Thyroid gland (tissue), 4 donors: ENCODE measurements at regions not wholly inside any gene's neighbourhood (a gene's known extent, or its start where the extent isn't known, plus 50 kb on each side); places are given as distances from the start of the nearest gene placed in this dataset.

Source experiments
- DNase-seq, 2 donors: peaks; one replicate each; pipeline ENCODE4 v3.0.0-alpha.2; 2019
- H3K27ac ChIP-seq, 3 donors: fragments of 200-600 bp; sonication (generic); 1 replicate in 2 of 3; 2 replicates in 1 of 3; pipeline ENCODE4 v1.5.1; 2016 to 2019; ENCODE audit warnings: mild to moderate bottlenecking in 1 of 3, moderate library complexity in 1 of 3
- H3K27me3 ChIP-seq: fragments of 200-600 bp; sonication (generic); one replicate; pipeline ENCODE4 v1.5.1; 2019
- H3K36me3 ChIP-seq, 2 donors: fragments of 200-600 bp; sonication (generic); one replicate each; pipeline ENCODE4 v1.5.1; 2016 to 2019
- H3K4me1 ChIP-seq, 2 donors: fragments of 200-600 bp; sonication (generic); one replicate each; pipeline ENCODE4 v1.5.1; 2017 to 2019
- H3K4me3 ChIP-seq, 3 donors: fragments of 200-600 bp; sonication (generic); replicated peaks in 1 of 3; 1 replicate in 2 of 3; 2 replicates in 1 of 3; pipeline ENCODE4 v1.5.1; 2016; ENCODE audit warnings: mild to moderate bottlenecking in 1 of 3
- H3K9me3 ChIP-seq: fragments of 200-600 bp; sonication (generic); one replicate; pipeline ENCODE4 v1.5.1; 2017
- POLR2A ChIP-seq, 2 donors: fragments of 450-650 bp; IDR thresholded peaks; one replicate each; pipeline ENCODE4 v1.6.1; 2017; ENCODE audit warnings: antibody characterized with exemption in 2 of 2, mild to moderate bottlenecking in 2 of 2, moderate library complexity in 1 of 2
- WGBS, 2 donors: methylation state at CpG; one replicate each; pipeline ENCODE4 v1.1.5; 2017; 5-methylcytosine and 5-hydroxymethylcytosine counted together
- intact Hi-C: fragments of 100-400 bp; cut with DNase I; formaldehyde crosslinking; loops from one replicate; pipeline ENCODE4 v1.15.1; 2023
- TF ChIP-seq, protein P1 (sequence below), 6 experiments: fragments of 200-600 bp in 3 of 6; fragments of 450-650 bp in 3 of 6; sonication (generic) in 3 of 6; IDR thresholded peaks; one replicate each; pipeline ENCODE4 v1.5.1; 2016 to 2019; ENCODE audit warnings: antibody characterized with exemption in 6 of 6, mild to moderate bottlenecking in 2 of 6, inconsistent platforms in 1 of 6, moderate library complexity in 1 of 6

DNA sequence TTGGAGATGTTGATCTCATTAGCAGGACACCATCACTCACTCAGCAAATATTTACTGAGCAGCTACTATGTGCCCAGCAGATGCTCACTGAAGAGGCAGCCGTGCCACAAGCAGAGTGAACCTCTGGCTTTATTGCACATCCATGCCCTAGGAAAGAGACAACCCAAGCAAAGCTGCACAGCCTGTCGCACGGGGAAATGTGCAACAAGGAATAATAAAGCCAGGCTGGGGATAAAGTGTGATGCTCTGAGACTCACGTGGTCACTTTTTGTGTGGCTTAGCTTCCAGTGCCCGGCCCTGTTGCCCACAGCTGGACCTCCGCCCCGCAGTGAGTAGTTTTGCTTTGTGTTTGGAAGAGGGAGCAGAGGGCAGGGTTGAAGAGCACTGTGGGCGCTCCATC, 130.4 kb upstream of the CDH4 start:
- 89 to 92% methylated on average over 8 of the region's 8 CpGs for WGBS, 2 donors
- Histone ChIP-seq H3K4me3 (no peak overlapping the region), H3K27ac (no peak overlapping the region), H3K4me1 (no peaks in the 10 kb centered on the region), H3K36me3 (no peaks in the 10 kb centered on the region), H3K9me3 (no peaks in the 10 kb centered on the region), H3K27me3 (no peaks in the 10 kb centered on the region)
- TF ChIP-seq, protein P1, sequence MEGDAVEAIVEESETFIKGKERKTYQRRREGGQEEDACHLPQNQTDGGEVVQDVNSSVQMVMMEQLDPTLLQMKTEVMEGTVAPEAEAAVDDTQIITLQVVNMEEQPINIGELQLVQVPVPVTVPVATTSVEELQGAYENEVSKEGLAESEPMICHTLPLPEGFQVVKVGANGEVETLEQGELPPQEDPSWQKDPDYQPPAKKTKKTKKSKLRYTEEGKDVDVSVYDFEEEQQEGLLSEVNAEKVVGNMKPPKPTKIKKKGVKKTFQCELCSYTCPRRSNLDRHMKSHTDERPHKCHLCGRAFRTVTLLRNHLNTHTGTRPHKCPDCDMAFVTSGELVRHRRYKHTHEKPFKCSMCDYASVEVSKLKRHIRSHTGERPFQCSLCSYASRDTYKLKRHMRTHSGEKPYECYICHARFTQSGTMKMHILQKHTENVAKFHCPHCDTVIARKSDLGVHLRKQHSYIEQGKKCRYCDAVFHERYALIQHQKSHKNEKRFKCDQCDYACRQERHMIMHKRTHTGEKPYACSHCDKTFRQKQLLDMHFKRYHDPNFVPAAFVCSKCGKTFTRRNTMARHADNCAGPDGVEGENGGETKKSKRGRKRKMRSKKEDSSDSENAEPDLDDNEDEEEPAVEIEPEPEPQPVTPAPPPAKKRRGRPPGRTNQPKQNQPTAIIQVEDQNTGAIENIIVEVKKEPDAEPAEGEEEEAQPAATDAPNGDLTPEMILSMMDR (IDR thresholded peaks at IDR 0.05) = no peak
- TF ChIP-seq POLR2A (IDR thresholded peaks at IDR 0.05) = no peak
- intact Hi-C loops = loop anchor here (5.0 to 10.0 kb wide), 2 partner anchors 914 to 1067 kb away; no protein-coding TSS in a partner anchor
- no peak for DNase-seq

DNA sequence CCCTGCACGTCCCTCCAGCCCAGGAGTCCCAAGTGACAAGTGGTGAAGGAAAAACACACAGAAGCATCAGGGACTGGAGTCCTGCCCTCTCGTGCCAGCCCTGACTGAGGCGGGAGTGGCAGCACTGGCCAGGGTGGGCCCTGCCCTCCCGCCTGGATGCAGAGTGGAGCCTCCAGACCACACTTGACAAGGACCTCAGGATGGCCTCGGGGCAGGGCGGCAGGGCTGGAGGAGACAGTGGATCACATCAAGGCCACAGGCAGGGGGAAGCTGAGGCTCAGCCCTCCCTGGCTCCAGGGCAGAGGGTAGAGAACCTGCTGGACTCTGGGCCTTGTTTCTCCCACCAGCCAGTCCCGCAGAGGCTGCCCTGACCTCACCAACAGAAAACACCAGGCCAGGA, 128.8 kb upstream of the CDH4 start:
- Histone ChIP-seq H3K4me3 (no peak overlapping the region), H3K4me1 (no peaks in the 10 kb centered on the region), H3K27me3 (no peaks in the 10 kb centered on the region), H3K27ac (no peak overlapping the region), H3K36me3 (no peaks in the 10 kb centered on the region), H3K9me3 (no peaks in the 10 kb centered on the region)
- DNase-seq = no peak
- WGBS, 2 donors = 86 to 90% methylated on average over 6 to 7 of the region's 7 CpGs
- no peak for TF ChIP-seq POLR2A (IDR thresholded peaks at IDR 0.05)
- TF ChIP-seq, protein P1 (IDR thresholded peaks at IDR 0.05) = no peak
- intact Hi-C loops = loop anchor here (5.0 to 10.0 kb wide), 2 partner anchors 916 to 1068 kb away; no protein-coding TSS in a partner anchor

DNA sequence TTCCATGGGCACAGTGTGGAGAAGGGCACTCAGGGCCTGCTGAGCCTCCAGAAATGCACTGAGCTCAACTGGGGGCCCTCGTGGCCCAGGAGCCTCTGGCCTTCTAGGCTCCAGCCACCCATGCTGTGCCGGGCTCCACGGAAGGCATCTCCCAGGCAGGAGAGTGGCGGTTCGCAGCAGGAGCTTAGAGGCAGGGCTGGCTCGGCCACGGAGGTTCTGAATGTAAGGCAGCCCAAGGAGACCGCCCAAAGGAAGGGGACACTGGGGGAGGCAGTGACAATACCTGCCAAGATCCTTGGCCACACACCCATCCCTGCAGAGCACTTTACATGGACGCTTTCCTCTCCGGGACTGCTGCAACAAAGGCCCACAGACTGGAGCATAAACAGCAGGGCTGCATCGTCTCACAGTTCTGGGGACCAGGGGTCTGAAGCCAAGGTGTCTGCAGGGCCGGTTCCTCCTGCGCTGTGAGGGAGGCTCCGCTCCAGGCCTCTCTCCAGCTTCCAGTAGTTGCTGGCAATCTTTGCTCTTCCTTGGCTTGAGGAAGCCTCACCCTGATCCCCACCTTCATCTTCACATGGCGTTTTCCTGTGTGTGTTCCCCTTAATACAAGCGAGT, 128.2 kb upstream of the CDH4 start:
- intact Hi-C loops = loop anchor here (5.0 to 10.0 kb wide), 2 partner anchors 917 to 1069 kb away; no protein-coding TSS in a partner anchor
- H3K27ac ChIP-seq = no peak overlapping the region
- no peaks in the 10 kb centered on the region for H3K4me1 ChIP-seq
- no peaks in the 10 kb centered on the region for H3K9me3 ChIP-seq
- no peaks in the 10 kb centered on the region for H3K27me3 ChIP-seq
- DNase-seq = no peak
- H3K36me3 ChIP-seq = no peaks in the 10 kb centered on the region
- no peak for TF ChIP-seq POLR2A (IDR thresholded peaks at IDR 0.05)
- TF ChIP-seq, protein P1 (IDR thresholded peaks at IDR 0.05) = no peak
- H3K4me3 ChIP-seq = no peak overlapping the region
- 86 to 94% methylated on average over 15 to 16 of the region's 16 CpGs for WGBS, 2 donors

DNA sequence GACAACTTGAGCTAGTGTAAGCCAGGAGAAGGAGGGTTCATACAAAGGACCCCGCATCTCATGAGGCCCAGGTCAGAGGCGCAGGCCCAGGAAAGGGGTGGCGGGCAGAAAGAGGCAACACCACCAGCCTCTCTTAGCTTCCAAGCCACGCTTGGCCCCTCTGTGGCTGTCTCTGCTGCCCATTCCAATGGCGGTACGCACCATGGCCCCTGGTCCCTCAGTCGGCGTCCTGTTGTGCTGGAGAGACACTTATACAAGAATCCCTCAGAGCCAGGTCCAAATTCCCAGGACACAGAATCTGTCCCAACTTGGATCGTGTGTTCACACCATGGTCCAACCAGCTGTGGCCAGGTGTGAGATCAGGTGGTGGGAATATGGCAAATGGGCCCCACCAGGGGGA, 127.0 kb upstream of the CDH4 start:
- Histone ChIP-seq H3K4me3 (no peak overlapping the region), H3K36me3 (no peaks in the 10 kb centered on the region), H3K9me3 (no peaks in the 10 kb centered on the region), H3K27me3 (no peaks in the 10 kb centered on the region), H3K27ac (no peak overlapping the region), H3K4me1 (no peaks in the 10 kb centered on the region)
- 95 to 96% methylated on average over 9 of the region's 9 CpGs for WGBS, 2 donors
- TF ChIP-seq, protein P1 (IDR thresholded peaks at IDR 0.05) = no peak
- no peak for TF ChIP-seq POLR2A (IDR thresholded peaks at IDR 0.05)
- intact Hi-C loops = loop anchor here (10.0 kb wide), 1 partner anchor 1070 kb away; no protein-coding TSS in a partner anchor
- DNase-seq = no peak

DNA sequence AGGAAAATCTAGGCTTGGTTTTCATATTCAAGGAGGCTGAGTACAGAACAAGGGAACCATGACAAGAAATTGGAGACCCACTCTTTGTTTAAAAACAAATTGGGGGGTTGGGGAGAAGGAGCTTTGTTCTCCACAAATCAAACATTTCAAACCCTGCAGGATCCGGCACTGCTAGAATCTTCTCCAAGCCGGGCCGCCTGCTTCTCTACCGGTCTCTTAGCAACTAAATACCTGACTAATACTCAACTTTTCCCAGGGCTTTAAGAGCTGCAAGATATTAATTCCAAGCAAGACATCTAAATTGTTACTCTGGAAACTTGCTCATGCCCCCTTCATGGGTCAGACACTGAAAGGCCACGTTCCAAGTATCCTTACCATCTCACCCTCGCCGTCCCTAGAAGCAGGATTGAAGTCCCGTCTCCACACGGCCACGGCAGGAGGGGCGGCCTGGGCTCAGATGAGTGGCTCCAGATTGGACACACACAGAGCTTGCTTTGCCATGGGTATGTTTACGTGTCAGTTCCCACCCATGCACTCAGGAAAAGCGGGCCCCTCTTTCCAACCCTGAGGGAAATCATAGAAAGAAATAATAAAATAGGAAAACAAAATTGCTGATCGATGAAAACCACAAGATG, 126.4 kb upstream of the CDH4 start:
- no peak overlapping the region for H3K27ac ChIP-seq
- WGBS, 2 donors = 77 to 81% methylated on average over 14 of the region's 14 CpGs
- DNase-seq = no peak
- no peaks in the 10 kb centered on the region for H3K4me1 ChIP-seq
- H3K36me3 ChIP-seq = no peaks in the 10 kb centered on the region
- no peak overlapping the region for H3K4me3 ChIP-seq
- TF ChIP-seq, protein P1 (IDR thresholded peaks at IDR 0.05) = no peak
- no peak for TF ChIP-seq POLR2A (IDR thresholded peaks at IDR 0.05)
- intact Hi-C loops = loop anchor here (10.0 kb wide), 1 partner anchor 1071 kb away; no protein-coding TSS in a partner anchor
- no peaks in the 10 kb centered on the region for H3K9me3 ChIP-seq
- H3K27me3 ChIP-seq = no peaks in the 10 kb centered on the region
